ENCODE measurements at regions not wholly inside any gene's neighbourhood (a gene's known extent, or its start where the extent isn't known, plus 50 kb on each side); places are given as distances from the start of the nearest gene placed in this dataset.

GRCh38 chr16:80441935-80442334 is 98.9 kb upstream of the DYNLRB2 start:
- no peak for DNase-seq
- H3K27me3 Mint-ChIP-seq = peaks cover 2 to 4% of the 10 kb centered on the region in 2 donors
- H3K4me3 ChIP-seq (ENCODE audit: low read length) = no peak overlapping the region
- H3K36me3 ChIP-seq (ENCODE audit: insufficient read depth, low read length) = no peaks in the 10 kb centered on the region
- no peak overlapping the region for H3K27ac Mint-ChIP-seq
- ChIA-PET POLR2A (no interaction called here), CTCF (no interaction called here)
- H3K9me3 ChIP-seq (ENCODE audit: low read length) = no peaks in the 10 kb centered on the region
- no peak overlapping the region for H3K4me3 Mint-ChIP-seq
- H3K4me1 Mint-ChIP-seq = peaks cover 5 to 20% (median 7%) of the 10 kb centered on the region in 3 donors
- no peaks in the 10 kb centered on the region for H3K27me3 ChIP-seq (ENCODE audit: insufficient read depth, low read length, poor library complexity, severe bottlenecking)
- H3K27ac ChIP-seq (ENCODE audit: low read depth, low read length) = no peak overlapping the region
- H3K9me3 Mint-ChIP-seq = no peaks in the 10 kb centered on the region
- no peaks in the 10 kb centered on the region for H3K36me3 Mint-ChIP-seq
- H3K4me1 ChIP-seq (ENCODE audit: insufficient read depth, low read length) = no peaks in the 10 kb centered on the region

- CTCF ChIA-PET = no interaction called here
- Mint-ChIP-seq H3K4me3 (peak overlapping the region; percentile 3 to 70 (median 54)), H3K9me3 (no peaks in the 10 kb centered on the region), H3K27me3 (peaks cover 2 to 4% of the 10 kb centered on the region in 2 donors), H3K36me3 (no peaks in the 10 kb centered on the region), H3K4me1 (peaks cover 5 to 20% (median 7%) of the 10 kb centered on the region in 3 donors), H3K27ac (peak overlapping the region in 1 of 8 donors; percentile 81)
- Histone ChIP-seq H3K27me3 (ENCODE audit: insufficient read depth, low read length, poor library complexity, severe bottlenecking) (no peaks in the 10 kb centered on the region), H3K4me3 (ENCODE audit: low read length) (no peak overlapping the region), H3K27ac (ENCODE audit: low read depth, low read length) (no peak overlapping the region), H3K36me3 (ENCODE audit: insufficient read depth, low read length) (no peaks in the 10 kb centered on the region), H3K4me1 (ENCODE audit: insufficient read depth, low read length) (no peaks in the 10 kb centered on the region), H3K9me3 (ENCODE audit: low read length) (no peaks in the 10 kb centered on the region)
- no peak for DNase-seq
- POLR2A ChIA-PET = no interaction called here
Measured at GRCh38 chr16:80440667-80441066, 100.1 kb upstream of the DYNLRB2 start.

DNA sequence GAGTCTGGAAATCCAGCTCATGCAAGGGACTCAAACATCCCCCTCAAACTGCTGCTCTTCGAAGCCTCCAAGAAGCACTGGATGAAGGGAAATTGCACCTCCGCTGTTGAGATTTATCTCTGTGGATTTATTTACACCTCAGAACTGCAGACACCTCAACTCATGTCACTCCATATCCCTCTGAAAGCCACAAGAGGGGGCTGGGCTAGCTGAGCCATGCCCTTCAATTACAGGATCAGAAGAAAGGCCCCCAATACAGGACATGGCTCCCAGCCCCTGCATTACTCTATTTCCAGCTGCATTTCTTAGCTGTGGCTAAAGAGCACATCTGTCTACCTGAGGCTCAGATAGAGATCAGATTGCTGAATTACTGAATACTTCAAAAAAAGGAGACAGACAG is 103.1 kb upstream of the DYNLRB2 start:
- Mint-ChIP-seq H3K36me3 (no peaks in the 10 kb centered on the region), H3K4me3 (no peak overlapping the region), H3K4me1 (peaks cover 5 to 20% (median 7%) of the 10 kb centered on the region in 3 donors), H3K27me3 (peaks cover 4 to 13% of the 10 kb centered on the region in 2 donors), H3K27ac (no peak overlapping the region), H3K9me3 (no peaks in the 10 kb centered on the region)
- Histone ChIP-seq H3K27ac (ENCODE audit: low read depth, low read length) (no peak overlapping the region), H3K9me3 (ENCODE audit: low read length) (no peaks in the 10 kb centered on the region), H3K4me3 (ENCODE audit: low read length) (no peak overlapping the region), H3K27me3 (ENCODE audit: insufficient read depth, low read length, poor library complexity, severe bottlenecking) (no peaks in the 10 kb centered on the region), H3K36me3 (ENCODE audit: insufficient read depth, low read length) (no peaks in the 10 kb centered on the region), H3K4me1 (ENCODE audit: insufficient read depth, low read length) (no peaks in the 10 kb centered on the region)
- ChIA-PET POLR2A (no interaction called here), CTCF (no interaction called here)
- no peak for DNase-seq

DNA sequence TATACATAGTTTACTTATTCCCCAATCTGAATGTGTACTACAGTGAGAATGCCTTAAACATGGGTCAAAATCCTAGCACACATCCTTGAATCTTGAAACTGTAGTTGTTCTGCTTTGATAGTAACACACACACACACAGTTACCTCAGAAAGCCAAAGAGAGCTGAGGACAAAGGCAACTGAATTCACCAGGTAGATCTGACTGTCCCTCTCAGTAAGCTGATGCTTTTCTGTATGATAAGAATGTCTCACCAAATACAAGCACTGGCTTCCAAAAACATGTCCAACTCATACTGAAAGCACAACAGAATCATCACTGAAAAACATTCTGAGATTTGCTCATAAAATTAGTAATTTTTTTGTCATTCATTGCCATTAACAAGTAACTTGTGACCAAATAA is 104.3 kb upstream of the DYNLRB2 start:
- no peak for DNase-seq
- no peak overlapping the region for H3K27ac ChIP-seq (ENCODE audit: low read depth, low read length)
- Mint-ChIP-seq H3K36me3 (no peaks in the 10 kb centered on the region), H3K27me3 (peaks cover 4 to 21% of the 10 kb centered on the region in 2 donors), H3K27ac (no peak overlapping the region), H3K4me1 (peaks cover 5 to 20% (median 7%) of the 10 kb centered on the region in 3 donors), H3K4me3 (no peak overlapping the region), H3K9me3 (peaks cover 0 to 1% (median 0%) of the 10 kb centered on the region in 5 donors)
- no peaks in the 10 kb centered on the region for H3K9me3 ChIP-seq (ENCODE audit: low read length)
- no peaks in the 10 kb centered on the region for H3K36me3 ChIP-seq (ENCODE audit: insufficient read depth, low read length)
- no peaks in the 10 kb centered on the region for H3K4me1 ChIP-seq (ENCODE audit: insufficient read depth, low read length)
- ChIA-PET POLR2A (no interaction called here), CTCF (no interaction called here)
- no peaks in the 10 kb centered on the region for H3K27me3 ChIP-seq (ENCODE audit: insufficient read depth, low read length, poor library complexity, severe bottlenecking)
- no peak overlapping the region for H3K4me3 ChIP-seq (ENCODE audit: low read length)

GRCh38 chr16:80433623-80434022 is 107.2 kb upstream of the DYNLRB2 start:
- H3K4me1 Mint-ChIP-seq = no peaks in the 10 kb centered on the region
- Histone ChIP-seq H3K4me3 (ENCODE audit: low read length) (no peak overlapping the region), H3K4me1 (ENCODE audit: insufficient read depth, low read length) (no peaks in the 10 kb centered on the region), H3K27me3 (ENCODE audit: insufficient read depth, low read length, poor library complexity, severe bottlenecking) (no peaks in the 10 kb centered on the region), H3K9me3 (ENCODE audit: low read length) (no peaks in the 10 kb centered on the region), H3K27ac (ENCODE audit: low read depth, low read length) (no peak overlapping the region), H3K36me3 (ENCODE audit: insufficient read depth, low read length) (no peaks in the 10 kb centered on the region)
- DNase-seq = no peak
- ChIA-PET POLR2A (no interaction called here), CTCF (no interaction called here)
- H3K36me3 Mint-ChIP-seq = no peaks in the 10 kb centered on the region
- no peak overlapping the region for H3K4me3 Mint-ChIP-seq
- peaks cover 2 to 35% of the 10 kb centered on the region in 2 donors for H3K27me3 Mint-ChIP-seq
- H3K9me3 Mint-ChIP-seq = peaks cover 0 to 2% (median 0%) of the 10 kb centered on the region in 5 donors
- no peak overlapping the region for H3K27ac Mint-ChIP-seq

DNA sequence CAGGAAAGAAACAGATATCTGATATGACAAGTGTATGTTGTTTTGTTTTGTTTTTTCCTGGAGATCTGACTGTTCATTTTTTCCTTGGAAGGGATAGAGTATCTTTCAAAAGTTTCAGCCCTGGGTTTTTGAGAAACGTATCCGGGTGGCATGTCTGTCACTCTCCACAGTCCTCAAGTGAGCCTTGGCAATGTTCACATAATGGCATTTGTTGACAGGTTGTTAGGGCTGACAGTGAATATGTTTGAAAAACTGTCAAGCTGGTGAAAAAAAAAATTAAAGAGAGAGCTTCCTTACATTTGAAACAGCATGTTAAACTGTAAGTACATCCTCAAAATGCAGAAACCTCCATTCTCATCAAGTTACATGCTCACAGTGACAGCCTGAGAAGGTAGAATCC is 113.0 kb upstream of the DYNLRB2 start:
- H3K27me3 Mint-ChIP-seq = peaks cover 11 to 55% of the 10 kb centered on the region in 2 donors
- H3K9me3 Mint-ChIP-seq = peaks cover 0 to 2% (median 1%) of the 10 kb centered on the region in 5 donors
- no peaks in the 10 kb centered on the region for H3K36me3 Mint-ChIP-seq
- no peak overlapping the region for H3K4me3 Mint-ChIP-seq
- H3K27ac Mint-ChIP-seq = no peak overlapping the region
- H3K27me3 ChIP-seq (ENCODE audit: insufficient read depth, low read length, poor library complexity, severe bottlenecking) = no peaks in the 10 kb centered on the region
- H3K27ac ChIP-seq (ENCODE audit: low read depth, low read length) = no peak overlapping the region
- no peaks in the 10 kb centered on the region for H3K4me1 Mint-ChIP-seq
- no peaks in the 10 kb centered on the region for H3K4me1 ChIP-seq (ENCODE audit: insufficient read depth, low read length)
- ChIA-PET POLR2A (no interaction called here), CTCF (no interaction called here)
- H3K9me3 ChIP-seq (ENCODE audit: low read length) = no peaks in the 10 kb centered on the region
- no peak overlapping the region for H3K4me3 ChIP-seq (ENCODE audit: low read length)
- H3K36me3 ChIP-seq (ENCODE audit: insufficient read depth, low read length) = no peaks in the 10 kb centered on the region
- no peak for DNase-seq

GRCh38 chr16:80418517-80419355 is 122.1 kb upstream of the DYNLRB2 start:
- no peaks in the 10 kb centered on the region for H3K9me3 ChIP-seq (ENCODE audit: low read length)
- H3K4me3 ChIP-seq (ENCODE audit: low read length) = no peak overlapping the region
- H3K9me3 Mint-ChIP-seq = no peaks in the 10 kb centered on the region
- H3K4me1 ChIP-seq (ENCODE audit: insufficient read depth, low read length) = no peaks in the 10 kb centered on the region
- CTCF ChIA-PET = no interaction called here
- no peak for DNase-seq
- H3K4me1 Mint-ChIP-seq = no peaks in the 10 kb centered on the region
- H3K36me3 Mint-ChIP-seq = no peaks in the 10 kb centered on the region
- H3K27me3 Mint-ChIP-seq = peaks cover 3 to 36% of the 10 kb centered on the region in 2 donors
- no peak overlapping the region for H3K27ac ChIP-seq (ENCODE audit: low read depth, low read length)
- H3K27me3 ChIP-seq (ENCODE audit: insufficient read depth, low read length, poor library complexity, severe bottlenecking) = no peaks in the 10 kb centered on the region
- POLR2A ChIA-PET = no interaction called here
- H3K36me3 ChIP-seq (ENCODE audit: insufficient read depth, low read length) = no peaks in the 10 kb centered on the region
- H3K27ac Mint-ChIP-seq = no peak overlapping the region
- no peak overlapping the region for H3K4me3 Mint-ChIP-seq

DNA sequence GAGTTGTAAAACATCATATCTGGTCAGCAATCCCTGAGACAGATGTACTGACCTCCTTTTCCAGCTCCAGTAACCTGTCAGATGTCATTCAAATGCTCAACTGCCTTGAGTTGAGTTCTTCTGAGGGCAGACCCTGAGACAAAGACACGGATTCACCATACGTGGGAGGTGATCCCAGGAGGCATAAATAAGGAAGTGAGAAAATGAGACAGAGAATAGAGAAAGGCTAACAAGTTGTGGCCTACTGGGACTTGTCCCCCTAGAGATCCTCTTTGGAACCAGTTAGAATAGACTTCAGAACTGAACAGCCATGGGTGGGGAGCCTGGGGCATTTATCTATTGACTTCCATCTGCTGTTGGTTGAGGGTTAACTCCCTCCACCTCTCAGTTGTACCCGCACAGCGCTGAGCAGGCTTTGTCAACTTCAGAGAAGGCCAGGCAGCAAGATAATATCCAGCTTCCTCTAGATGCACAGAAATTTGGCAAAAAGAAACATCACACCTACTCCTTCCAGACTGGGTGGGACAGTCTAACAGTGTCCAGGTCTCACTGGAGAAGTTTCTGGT is 123.0 kb upstream of the DYNLRB2 start:
- Histone ChIP-seq H3K27ac (ENCODE audit: low read depth, low read length) (no peak overlapping the region), H3K4me3 (ENCODE audit: low read length) (no peak overlapping the region), H3K9me3 (ENCODE audit: low read length) (no peaks in the 10 kb centered on the region), H3K4me1 (ENCODE audit: insufficient read depth, low read length) (no peaks in the 10 kb centered on the region), H3K27me3 (ENCODE audit: insufficient read depth, low read length, poor library complexity, severe bottlenecking) (no peaks in the 10 kb centered on the region), H3K36me3 (ENCODE audit: insufficient read depth, low read length) (no peaks in the 10 kb centered on the region)
- ChIA-PET CTCF (no interaction called here), POLR2A (no interaction called here)
- Mint-ChIP-seq H3K9me3 (no peaks in the 10 kb centered on the region), H3K27ac (no peak overlapping the region), H3K4me1 (no peaks in the 10 kb centered on the region), H3K36me3 (no peaks in the 10 kb centered on the region), H3K27me3 (peaks cover 4 to 31% of the 10 kb centered on the region in 2 donors), H3K4me3 (no peak overlapping the region)
- no peak for DNase-seq

Measured in CD8-positive, alpha-beta memory T cell (primary cell).